ENCODE measurements at regions not wholly inside any gene's neighbourhood (a gene's known extent, or its start where the extent isn't known, plus 50 kb on each side); places are given as distances from the start of the nearest gene placed in this dataset.
"Not testable (repeated sequence)": the region's sequence is repeated elsewhere in the genome, so short reads cannot be mapped to it uniquely, and the experiment has no call there.

DNA sequence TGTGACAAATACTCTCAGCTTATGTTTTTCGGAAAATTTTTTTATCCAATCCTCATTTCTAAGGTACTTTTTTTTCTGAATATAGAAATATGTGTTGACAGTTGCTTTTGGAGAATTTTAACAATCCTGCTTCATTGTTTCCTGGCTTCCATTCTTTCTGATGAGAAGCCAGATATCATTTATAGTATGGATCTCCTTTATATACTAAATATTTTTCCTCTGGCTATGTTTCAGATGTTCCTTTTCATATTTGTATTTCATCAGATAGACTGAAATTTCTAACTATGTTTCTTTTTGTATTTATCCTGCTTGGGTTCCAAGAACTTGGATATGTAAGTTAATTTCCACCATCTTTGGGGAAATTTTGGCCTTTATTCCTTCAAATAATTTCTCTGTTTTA, 138.9 kb upstream of the CDH11 start:
- DNase-seq = no peak

DNA sequence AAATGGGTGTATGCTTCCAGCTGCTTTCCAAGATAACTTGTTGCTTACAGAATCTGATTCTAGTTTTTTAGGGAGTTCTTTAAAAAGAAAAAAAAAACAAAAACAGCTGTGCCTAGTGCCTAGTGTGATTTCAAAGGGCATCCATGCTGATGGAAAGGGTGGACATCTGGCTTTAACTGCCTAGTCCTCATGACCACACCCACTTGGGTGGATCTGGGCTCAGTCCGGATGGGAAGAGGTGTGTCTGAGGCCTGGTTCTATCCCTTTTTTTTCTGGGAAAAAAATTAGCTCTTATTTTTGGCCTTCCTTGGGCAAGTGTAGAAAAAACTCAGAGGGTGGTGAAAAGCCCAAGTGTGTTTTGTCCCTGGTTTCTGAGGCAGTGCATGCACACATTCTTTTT, 132.3 kb upstream of the CDH11 start:
- no peak for DNase-seq

DNA sequence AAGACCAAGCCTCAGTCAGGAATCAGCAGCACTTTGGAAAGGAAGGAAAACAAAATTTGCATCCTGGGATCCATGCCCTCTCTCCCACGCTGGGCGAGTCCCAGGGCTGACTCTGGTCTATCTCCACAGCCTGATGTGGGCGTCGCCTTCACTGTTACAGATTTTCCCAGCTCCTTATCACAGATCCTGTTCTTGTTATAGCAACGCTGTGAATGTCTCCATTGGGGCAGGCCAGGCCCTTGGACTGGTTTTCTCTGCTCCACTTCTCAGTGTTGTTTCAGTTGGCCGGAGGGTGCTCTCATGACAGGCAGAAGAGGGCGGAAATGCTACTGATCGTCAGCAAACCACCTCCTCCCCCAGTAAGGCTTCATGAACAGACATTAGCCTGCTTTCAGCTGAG, 127.9 kb upstream of the CDH11 start:
- DNase-seq = peak in 3 of 56 donors; percentile 2 to 6 (median 2)

DNA sequence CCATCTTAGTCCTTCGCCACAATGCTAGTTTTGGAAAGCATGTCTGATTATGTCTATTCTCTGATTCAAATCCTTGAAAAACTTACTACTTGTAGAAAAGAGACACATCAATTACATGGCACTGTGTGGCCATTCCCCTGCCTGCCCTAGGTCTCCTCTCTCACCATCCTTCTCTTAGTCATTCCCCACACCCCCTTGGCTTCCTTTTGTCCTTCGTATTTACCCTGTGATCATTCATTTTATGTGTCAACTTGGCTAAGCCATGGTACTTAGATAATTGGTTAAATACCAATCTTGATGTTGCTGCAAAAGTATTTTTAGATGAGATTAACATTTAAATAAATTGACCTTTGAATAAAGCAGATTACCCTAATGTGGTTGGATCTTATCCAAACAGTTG, 122.9 kb upstream of the CDH11 start:
- DNase-seq = no peak

DNA sequence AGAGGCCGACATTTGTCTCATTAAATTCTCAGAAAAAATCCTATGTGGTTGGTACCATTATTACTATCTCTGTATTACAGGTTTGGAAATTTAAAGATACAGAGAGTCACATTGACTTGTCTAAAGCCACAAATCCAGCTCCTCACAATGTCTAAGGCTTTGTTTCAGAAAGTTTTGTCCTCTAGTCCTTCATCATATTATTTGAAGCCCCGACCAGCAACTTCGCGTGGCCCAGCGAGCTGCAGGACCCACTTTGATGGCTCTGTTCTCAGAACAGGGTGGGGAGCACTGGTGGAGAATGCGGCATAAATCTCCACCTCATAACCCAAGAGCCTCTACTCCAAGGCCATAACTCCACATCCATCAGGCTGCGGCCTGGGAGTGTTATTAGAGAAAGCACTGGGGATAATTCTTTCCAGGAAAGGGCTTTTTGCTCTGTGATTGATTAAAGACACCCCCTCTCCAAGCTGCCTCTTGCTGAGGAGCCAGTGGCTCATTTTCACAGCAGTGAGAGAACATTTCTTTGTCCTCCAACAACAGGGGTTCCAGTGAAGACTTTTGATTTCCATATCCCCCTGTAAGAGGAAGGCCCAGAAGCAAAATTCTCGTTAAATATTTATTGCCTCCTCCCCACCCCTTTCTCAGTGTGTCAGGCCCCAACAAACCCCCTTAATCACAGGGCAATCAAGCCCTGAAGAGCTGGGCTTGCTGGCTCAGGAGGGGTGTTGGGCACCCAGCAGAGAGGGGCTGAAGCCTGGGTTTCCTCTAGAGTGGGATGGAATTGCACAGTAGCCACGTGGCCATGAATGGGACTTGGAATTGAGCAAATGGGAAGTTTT, 113.7 kb upstream of the CDH11 start:
- DNase-seq = no peak

DNA sequence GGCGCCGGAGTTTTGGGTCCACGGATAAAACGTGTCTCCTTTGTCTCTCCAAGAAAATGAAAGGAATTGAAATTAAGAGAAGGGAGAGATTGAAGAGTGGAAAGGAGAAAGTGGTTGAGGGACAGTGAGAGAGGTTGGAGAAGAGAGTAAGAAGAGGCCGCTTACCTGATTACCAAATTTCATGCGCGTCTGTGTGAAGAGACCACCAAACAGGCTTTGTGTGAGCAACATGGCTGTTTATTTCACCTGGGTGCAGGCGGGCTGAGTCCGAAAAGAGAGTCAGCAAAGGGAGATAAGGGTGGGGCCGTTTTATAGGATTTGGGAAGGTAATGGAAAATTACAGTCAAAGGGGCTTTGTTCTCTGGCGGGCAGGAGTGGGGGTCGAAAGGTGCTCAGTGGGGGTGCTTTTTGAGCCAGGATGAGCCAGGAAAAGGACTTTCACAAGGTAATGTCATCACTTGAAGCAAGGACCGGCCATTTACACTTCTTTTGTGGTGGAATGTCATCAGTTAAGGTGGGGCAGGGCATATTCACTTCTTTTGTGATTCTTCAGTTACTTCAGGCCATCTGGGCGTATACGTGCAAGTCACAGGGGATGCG, 113.0 kb upstream of the CDH11 start:
- DNase-seq = not testable (repeated sequence)

DNA sequence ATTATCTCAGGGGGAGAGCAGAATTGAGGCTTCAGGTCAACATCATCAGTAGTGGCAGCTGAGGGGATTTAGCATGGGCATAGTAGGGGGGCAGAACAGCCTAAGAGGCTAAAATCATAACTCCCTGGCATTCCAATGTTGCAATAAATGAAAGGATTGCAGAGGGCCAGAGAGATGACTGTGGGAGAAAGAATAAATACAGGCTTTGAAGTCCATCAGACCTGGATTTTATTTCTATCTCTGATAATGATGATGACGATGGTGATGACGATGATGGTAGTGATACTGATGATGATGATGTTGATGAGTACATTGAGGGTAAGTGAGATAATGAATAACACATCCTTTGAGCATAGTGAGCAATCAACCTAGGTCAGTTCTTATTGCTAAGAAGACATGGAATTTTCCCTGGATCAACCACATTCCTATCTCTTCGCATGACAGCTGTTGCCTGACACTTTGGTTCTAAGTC, 107.4 kb upstream of the CDH11 start:
- no peak for DNase-seq

DNA sequence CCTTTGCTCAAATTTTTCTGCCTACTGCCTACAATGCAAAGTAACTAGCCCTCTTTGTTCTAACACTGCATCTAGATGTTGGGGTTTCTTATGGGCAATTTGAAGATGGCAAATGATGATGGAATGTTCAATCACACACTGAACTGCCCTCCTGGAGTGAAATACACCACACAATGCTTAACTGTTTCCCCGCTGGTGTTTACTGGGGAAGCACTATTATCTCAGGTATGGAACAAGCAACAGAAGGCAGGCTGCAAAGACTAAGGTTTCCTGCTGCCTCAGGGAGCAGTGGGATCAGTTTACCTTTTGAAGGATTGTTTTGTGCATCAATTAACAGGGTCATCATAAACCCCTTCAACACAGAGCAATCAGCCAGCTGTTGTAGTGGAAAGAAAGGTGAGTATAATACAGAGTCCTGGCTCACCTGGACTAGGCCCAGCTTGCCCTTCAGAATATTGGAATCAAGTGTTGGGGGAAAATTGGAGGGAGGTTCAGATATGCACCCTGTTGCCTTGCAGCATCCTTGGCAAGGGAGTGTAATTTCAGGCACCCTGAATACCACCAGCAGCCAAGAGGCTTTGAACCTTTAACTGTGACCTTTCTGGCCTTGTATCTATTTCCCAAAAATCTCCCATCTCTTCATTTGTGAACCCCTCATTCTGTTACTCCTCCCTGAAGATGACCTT, 105.4 kb upstream of the CDH11 start:
- no peak for DNase-seq

DNA sequence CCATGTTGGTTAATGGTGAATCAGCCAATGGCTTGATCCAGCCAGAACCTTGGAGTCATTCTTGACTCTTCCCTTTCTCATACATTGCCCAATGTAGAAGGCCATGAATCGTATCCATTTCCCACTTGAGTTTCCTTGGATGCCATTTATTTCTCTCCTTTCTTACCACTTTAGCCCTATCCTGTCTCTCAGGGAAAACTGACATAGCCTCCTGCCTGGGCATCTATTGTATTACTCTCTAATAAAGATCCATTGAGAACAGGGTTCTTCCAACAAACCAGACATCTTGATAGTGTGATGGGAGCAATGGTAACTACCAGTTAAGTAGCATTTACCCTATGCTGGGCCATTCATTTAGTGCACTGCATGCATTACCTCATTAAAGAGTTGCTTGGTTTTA, 104.2 kb upstream of the CDH11 start:
- DNase-seq = no peak

DNA sequence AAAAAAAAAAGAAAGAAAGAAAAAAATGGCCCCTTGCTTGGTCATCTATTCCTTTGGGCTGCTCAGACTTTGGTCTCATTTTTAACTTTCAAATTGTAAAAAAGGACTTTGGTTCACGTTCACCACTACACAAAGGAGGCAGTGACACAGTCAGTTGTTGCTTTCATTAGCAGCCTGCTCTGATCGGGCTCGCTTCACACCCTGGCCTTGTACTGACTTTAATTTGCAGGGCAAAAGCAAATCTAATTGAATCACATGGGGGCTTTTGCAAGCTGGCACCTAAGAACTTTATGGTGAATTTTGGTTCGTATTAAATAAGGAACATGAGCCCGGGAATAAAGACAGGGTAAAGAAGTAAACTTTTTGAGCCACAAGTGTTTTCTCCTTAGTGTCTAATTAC, 103.6 kb upstream of the CDH11 start:
- DNase-seq = no peak

DNA sequence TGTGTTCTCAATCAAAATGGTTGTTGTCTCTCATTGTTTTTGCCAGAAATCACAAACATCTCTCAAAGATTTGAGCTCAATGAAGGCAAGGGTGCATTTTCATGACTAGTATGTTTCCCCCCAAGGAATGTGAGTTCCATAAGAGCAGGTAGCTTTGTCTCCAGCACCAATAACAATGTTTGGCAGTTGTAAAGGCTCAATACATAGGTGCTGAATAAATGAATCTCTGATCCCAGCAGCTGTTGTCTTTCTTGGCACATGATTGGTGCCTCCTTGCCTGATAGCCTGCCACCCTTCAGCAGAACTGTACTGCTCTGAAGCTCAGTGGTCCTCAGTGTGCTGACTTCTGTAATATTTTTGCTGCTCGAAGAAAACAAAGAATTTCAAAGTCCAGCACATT, 103.1 kb upstream of the CDH11 start:
- DNase-seq = no peak

DNA sequence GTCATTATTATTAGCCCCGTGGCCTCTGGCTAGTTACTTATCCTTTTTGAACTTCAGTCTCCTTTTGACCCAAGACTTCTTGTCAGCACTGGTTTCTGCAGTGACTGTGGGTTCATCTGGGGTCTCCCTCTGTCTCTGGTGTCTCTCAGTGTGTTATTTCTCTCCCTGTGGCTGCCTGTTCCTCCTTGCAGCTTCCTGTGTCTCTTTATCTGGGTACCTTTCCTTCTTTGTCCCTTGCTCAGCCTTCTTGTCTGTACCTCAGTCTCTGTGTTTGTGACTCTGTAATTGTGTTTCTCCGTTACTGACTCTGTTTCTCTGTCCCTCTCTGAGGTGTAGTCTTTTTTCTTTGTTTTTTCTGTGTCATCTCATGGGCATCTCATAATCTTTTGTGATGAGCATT, 102.6 kb upstream of the CDH11 start:
- DNase-seq = no peak

DNA sequence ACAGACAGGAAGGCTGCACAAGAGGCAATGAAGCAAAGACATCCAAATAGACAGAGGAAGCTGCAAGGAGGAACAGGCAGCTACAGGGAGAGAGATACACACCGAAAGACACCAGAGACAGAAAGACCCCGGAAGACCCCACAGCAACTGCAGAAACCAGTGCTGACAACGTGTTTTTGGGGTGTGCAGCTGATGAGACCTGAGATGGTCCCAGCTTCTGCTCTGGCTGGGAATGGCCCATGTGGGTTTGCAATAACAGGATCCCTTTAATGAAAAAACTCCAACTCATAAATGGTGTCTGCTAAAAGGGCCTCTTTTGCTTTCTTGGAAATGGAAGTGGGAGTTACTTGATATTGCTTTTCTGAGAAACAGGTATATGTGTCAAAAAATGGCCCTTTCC, 101.5 kb upstream of the CDH11 start:
- DNase-seq = no peak

DNA sequence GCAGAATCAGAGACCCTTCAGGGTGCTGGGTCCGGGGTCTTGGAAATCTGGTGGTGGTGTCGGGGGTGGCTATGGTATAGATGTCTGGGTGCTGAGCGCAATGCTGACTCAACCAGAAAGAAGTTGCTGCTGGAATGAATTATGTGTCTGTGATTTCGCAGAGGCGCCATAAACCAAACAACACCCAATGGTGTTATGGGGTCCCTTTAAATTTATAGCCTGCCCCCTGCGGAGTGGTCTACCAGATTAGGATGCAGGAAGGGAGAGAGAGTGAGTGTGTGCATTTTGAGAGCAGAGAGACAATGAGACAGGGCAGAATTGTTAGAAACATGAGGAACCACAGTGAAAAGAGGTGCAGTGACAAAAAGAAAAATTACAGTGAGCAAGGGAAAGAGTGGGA, 100.7 kb upstream of the CDH11 start:
- no peak for DNase-seq

DNA sequence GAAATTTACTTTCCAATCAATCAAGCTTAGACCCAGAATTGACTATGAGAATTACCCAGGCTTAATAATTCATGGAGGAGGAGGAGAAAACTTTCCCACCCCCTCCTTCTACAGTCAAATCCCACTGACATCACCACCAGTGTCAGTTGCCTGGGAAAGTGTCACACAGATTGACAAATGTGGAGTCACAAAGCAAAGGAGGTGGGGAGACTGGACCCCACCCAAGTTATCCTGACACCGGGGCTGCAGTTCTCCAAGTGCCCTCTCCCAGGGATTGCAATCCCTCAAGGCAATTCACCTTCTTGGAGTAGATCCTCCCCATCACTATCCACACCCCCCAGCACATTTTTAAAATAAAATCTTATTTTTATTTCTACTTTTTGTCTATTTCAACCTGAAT, 100.2 kb upstream of the CDH11 start:
- no peak for DNase-seq

DNA sequence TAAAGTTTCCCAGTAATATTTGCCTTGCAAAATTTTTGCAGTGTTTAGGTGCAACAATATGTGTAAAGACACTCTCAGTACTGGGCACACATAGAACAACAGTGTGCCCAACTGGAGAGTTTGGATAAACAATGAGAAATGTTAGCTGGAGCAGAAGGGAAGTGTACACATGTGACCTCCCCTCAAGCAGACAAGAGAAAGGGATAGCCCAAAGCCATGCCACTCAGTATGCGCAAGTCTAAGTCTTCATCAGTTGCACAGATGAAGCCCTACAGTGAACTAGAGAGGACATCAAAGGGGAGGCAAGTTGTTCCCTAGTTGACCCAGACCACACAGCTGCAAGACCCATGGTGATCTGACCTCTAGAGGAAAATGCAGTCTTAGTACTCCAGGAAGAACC, 97.9 kb upstream of the CDH11 start:
- no peak for DNase-seq

DNA sequence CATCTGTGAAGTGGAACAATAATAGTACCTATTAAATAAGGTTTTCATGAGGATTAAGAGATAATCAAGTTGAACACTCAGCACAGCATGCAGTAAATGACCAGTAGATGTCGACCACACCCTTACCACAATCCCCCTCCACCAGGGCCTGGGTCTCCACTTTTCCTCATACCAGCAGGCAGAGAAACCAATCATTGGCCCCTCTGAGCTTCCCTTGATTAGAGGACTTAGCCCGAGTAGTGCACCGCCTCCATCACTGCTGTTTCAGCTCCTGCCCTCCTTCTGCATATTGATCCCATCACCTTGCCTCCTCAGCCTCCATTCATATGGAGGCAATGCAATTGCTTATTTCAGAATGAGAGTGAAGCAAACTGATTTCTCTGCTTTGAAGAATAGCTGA, 96.5 kb upstream of the CDH11 start:
- no peak for DNase-seq

DNA sequence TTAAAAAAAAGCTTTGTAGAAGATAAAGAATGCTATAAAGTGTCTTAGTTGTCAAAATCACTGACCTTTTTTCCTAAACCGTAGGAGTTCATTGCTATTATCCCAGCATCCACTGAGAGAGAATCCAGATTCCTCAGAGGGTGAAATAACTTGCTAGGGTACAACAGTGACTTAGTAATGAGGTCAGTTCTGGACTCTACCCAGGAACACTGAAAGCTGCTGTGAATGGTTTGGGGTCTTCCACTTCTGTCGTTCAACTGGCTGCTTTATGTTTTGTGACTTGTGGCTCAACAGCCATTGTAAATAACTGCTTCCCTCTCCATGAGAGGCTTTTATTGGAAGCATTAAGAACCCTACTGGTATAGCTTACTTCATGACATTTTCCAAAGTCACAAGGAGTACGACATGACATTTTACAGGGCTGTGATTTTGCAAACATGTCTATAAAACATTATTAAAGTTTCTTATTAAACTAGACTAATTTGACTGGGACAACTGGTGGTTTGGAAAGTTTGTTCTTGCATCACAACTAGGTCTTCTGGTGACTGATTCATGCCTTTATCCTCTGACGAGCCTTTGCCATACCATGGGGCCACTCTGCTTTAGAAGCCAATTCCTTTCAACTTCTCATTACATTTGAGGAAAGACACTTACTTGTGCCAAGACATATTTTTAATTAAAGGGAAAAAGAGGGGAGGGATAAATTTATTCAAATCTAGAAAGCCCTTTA, 92.2 kb upstream of the CDH11 start:
- DNase-seq = no peak

DNA sequence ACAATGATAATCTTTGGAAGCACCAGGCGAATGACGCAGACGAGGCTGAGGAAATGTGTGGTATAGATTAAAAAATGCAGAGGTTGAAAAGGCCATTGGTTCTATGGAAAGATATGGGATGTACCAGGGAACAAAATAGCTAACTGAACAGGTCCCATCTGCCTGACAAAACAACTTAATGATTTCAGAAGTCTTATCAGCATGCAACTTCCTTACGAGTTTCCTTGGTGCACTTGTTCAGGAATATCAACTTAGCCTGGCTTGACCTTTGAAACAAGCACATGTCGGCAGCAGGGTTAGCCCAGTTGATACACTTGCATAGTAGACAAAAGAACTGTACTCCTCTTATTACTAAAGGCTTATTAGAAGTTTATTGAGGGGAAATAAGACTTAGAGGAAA, 90.9 kb upstream of the CDH11 start:
- no peak for DNase-seq

DNA sequence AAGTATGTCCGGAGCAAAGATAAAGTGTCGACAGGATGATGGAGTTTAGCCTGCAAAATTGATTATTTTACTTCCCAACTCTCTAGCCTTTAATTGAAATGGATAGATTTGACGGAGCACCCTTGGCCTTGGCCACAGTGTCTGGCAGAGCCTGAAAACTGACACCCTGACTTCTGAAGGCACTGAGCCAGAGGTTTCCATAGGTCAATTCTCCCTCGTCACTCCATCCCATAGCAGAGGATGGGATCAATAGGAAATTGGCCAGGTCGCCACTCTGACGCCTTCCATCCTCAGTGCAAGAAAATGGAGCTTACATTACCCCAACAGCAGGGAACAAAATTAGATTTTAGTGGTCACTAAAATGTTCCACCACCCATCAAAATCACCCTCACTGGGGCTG, 90.4 kb upstream of the CDH11 start:
- DNase-seq = no peak

DNA sequence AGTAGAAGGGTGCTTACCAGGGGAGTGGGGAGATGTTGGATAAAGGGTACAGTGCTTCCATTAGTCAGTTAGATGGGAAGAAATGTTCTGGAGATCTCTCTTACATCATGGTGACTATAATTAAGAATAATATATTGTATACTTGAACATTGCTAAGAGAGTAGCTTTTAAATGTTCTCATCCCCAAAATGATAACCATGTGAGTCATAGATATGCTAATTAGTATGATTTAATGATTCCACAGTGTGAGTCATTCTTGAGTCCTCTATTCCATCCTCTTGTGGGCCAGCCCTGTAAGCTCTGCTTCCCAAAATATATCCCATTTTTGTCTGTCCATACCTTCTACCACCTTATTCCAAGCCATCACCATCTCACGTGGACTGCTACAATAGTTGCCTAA, 80.6 kb upstream of the CDH11 start:
- no peak for DNase-seq

DNA sequence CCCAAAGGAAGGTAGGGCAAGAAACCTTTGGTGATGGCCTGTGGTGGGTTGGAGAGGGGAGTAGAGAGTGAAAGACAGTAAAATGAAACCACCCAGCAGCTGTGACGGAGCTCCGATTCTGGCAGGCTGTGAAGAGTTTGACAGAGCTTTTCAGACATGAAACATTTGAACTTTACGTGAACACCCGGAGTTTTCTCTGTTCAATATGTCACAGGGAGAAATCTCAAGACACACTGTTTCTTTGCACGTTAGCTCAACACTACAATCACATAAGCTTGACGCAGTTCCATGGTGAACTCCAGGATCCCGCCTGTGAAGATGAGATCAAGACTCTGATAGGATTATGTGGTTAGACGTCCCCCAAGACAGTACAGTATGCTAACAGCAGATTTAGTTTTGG, 79.6 kb upstream of the CDH11 start:
- DNase-seq = no peak
